Caco-2 (cell line): ENCODE measurements at regions not wholly inside any gene's neighbourhood (a gene's known extent, or its start where the extent isn't known, plus 50 kb on each side); places are given as distances from the start of the nearest gene placed in this dataset.

ENCODE experiments used
- BruUV-seq: library from RNA; stranded (reverse); fragments of 400-500 nt; replicated peaks from 2 replicates; lab custom pipeline; 2021; lab: Mats Ljungman, UMichigan
- CTCF ChIA-PET: fragments of 300-600 bp; sonication (Branson Sonifier 250); formaldehyde crosslinking; loops from one replicate; lab custom pipeline; 2022; ENCODE audit warnings: antibody characterized with exemption; lab: Charles Lee
- POLR2A ChIA-PET: fragments of 300-600 bp; sonication (Branson Sonifier 250); formaldehyde crosslinking; loops from one replicate; lab custom pipeline; 2022; ENCODE audit warnings: antibody characterized with exemption; lab: Charles Lee
- DNase-seq, 2 experiments: peaks; one replicate each; pipeline versions ENCODE4 v3.0.0 to v3.0.0-alpha.2; 2020 to 2022
- H3K27me3 ChIP-seq: replicated peaks from 2 replicates; pipeline ENCODE4 v1.6.0; 2011; ENCODE audit warnings: low read length; ENCODE audit not compliant: control insufficient read depth, insufficient read depth
- H3K36me3 ChIP-seq: 2 replicates; pipeline ENCODE4 v1.5.1; 2011; ENCODE audit warnings: low read length; ENCODE audit not compliant: control insufficient read depth, insufficient read depth
- H3K4me1 ChIP-seq: fragments of 250-450 bp; sonication (Bioruptor Pico); 2 replicates; pipeline ENCODE4 v1.5.1; 2020; ENCODE audit warnings: mild to moderate bottlenecking
- H3K4me3 ChIP-seq: 2 replicates; pipeline ENCODE4 v1.5.1; 2011; ENCODE audit warnings: low read depth, mild to moderate bottlenecking, control low read depth, low read length
- H3K9me3 ChIP-seq: fragments of 250-450 bp; sonication (Bioruptor Pico); 2 replicates; pipeline ENCODE4 v1.5.1; 2020; ENCODE audit warnings: mild to moderate bottlenecking, moderate library complexity
- H3K27ac Mint-ChIP-seq: one replicate; pipeline ENCODE4 v1.8.0; 2022; ENCODE audit warnings: mixed read lengths; ENCODE audit not compliant: unreplicated experiment
- H3K27me3 Mint-ChIP-seq: one replicate; pipeline ENCODE4 v1.8.0; 2022; ENCODE audit warnings: mixed read lengths; ENCODE audit not compliant: insufficient read depth, unreplicated experiment
- H3K36me3 Mint-ChIP-seq: one replicate; pipeline ENCODE4 v1.8.0; 2022; ENCODE audit warnings: mild to moderate bottlenecking, mixed read lengths; ENCODE audit not compliant: insufficient read depth, unreplicated experiment
- H3K4me1 Mint-ChIP-seq: one replicate; pipeline ENCODE4 v1.8.0; 2022; ENCODE audit warnings: low read depth, mixed read lengths; ENCODE audit not compliant: unreplicated experiment
- H3K4me3 Mint-ChIP-seq: one replicate; pipeline ENCODE4 v1.8.0; 2022; ENCODE audit warnings: mild to moderate bottlenecking, moderate library complexity, mixed read lengths; ENCODE audit not compliant: unreplicated experiment
- H3K9me3 Mint-ChIP-seq: one replicate; pipeline ENCODE4 v1.8.0; 2022; ENCODE audit warnings: mixed read lengths; ENCODE audit not compliant: unreplicated experiment
- intact Hi-C: fragments of 100-400 bp; cut with micrococcal nuclease; formaldehyde crosslinking; loops from one replicate; pipeline ENCODE4 v1.10.0; 2022; ENCODE audit not compliant: unreplicated experiment
- TF ChIP-seq, protein P1 (sequence below), 2 experiments: fragments of 200-600 bp in 1 of 2; IDR thresholded peaks; 1 replicate in 1 of 2; 2 replicates in 1 of 2; pipeline versions ENCODE4 v1.5.1 to v1.8.0; 2011 to 2022; ENCODE audit warnings: antibody characterized with exemption in 1 of 2, control low read depth in 1 of 2, inconsistent platforms in 1 of 2, low read depth in 1 of 2, low read length in 1 of 2, mild to moderate bottlenecking in 1 of 2, moderate library complexity in 1 of 2; ENCODE audit not compliant: insufficient read depth in 1 of 2, severe bottlenecking in 1 of 2, unreplicated experiment in 1 of 2

DNA sequence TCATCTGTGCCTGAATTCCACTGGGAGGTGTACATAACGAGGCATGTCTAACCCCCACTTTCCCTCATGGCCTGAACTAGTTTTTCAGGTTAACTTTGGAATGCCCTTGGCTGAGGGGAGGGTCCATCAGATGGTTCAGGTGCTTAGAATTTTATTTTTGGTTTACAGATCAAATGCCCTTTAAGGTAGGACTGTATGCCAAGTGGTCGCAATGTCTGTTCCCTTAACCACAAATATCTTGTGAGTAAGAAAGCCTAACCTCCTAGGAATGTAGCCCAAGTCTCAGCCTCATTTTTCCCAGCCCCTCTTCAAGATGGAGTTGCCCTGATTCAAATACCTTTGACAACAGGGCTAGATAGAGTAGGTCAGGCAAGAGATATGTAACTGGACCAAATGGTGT is 78.4 kb downstream of the RNASET2 start:
- no peak overlapping the region for H3K4me3 Mint-ChIP-seq
- H3K4me1 ChIP-seq = peaks cover 5% of the 10 kb centered on the region; the same call in 1 of the 2 replicates
- TF ChIP-seq, protein P1, sequence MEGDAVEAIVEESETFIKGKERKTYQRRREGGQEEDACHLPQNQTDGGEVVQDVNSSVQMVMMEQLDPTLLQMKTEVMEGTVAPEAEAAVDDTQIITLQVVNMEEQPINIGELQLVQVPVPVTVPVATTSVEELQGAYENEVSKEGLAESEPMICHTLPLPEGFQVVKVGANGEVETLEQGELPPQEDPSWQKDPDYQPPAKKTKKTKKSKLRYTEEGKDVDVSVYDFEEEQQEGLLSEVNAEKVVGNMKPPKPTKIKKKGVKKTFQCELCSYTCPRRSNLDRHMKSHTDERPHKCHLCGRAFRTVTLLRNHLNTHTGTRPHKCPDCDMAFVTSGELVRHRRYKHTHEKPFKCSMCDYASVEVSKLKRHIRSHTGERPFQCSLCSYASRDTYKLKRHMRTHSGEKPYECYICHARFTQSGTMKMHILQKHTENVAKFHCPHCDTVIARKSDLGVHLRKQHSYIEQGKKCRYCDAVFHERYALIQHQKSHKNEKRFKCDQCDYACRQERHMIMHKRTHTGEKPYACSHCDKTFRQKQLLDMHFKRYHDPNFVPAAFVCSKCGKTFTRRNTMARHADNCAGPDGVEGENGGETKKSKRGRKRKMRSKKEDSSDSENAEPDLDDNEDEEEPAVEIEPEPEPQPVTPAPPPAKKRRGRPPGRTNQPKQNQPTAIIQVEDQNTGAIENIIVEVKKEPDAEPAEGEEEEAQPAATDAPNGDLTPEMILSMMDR (IDR thresholded peaks at IDR 0.05; ENCODE audit: insufficient read depth in 1 of 2, low read depth in 1 of 2, low read length in 1 of 2, severe bottlenecking in 1 of 2, unreplicated experiment in 1 of 2) = no peak
- intact Hi-C loops = no loop called here
- no peaks in the 10 kb centered on the region for H3K9me3 ChIP-seq
- ChIA-PET POLR2A (no interaction called here), CTCF (no interaction called here)
- peaks cover 18% of the 10 kb centered on the region for H3K27me3 Mint-ChIP-seq
- no TSS peak for BruUV-seq
- peaks cover 23% of the 10 kb centered on the region for H3K4me1 Mint-ChIP-seq
- H3K4me3 ChIP-seq = no peak overlapping the region
- H3K36me3 Mint-ChIP-seq = no peaks in the 10 kb centered on the region
- no peaks in the 10 kb centered on the region for H3K27me3 ChIP-seq
- no peak overlapping the region for H3K27ac Mint-ChIP-seq
- H3K36me3 ChIP-seq = no peaks in the 10 kb centered on the region
- H3K9me3 Mint-ChIP-seq = peaks cover 10% of the 10 kb centered on the region
- DNase-seq = no peak

DNA sequence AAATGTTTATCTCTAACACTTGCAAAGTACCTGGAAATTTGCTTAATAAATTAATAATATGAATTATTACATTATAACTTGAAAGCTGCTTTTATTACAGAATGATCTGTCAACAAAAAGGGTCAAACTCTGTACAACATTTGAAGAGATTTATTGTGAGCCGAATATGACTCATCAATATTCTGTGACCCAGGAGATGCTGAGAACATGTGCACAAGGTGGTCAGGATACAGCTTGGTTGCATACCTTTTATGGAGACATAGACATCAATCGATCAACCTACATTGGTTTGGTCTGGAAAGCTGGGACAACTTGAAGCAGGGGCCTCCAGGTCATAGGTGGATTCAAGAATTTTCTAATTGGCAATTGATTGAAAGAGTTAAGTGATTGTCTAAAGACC is 79.0 kb downstream of the RNASET2 start:
- CTCF ChIA-PET = no interaction called here
- H3K9me3 Mint-ChIP-seq = peaks cover 10% of the 10 kb centered on the region
- TF ChIP-seq, protein P1 (IDR thresholded peaks at IDR 0.05; ENCODE audit: insufficient read depth in 1 of 2, low read depth in 1 of 2, low read length in 1 of 2, severe bottlenecking in 1 of 2, unreplicated experiment in 1 of 2) = no peak
- Histone ChIP-seq H3K36me3 (no peaks in the 10 kb centered on the region), H3K27me3 (no peaks in the 10 kb centered on the region), H3K9me3 (no peaks in the 10 kb centered on the region), H3K4me1 (peaks cover 5% of the 10 kb centered on the region; the same call in 1 of the 2 replicates), H3K4me3 (no peak overlapping the region)
- intact Hi-C loops = no loop called here
- H3K4me3 Mint-ChIP-seq = no peak overlapping the region
- H3K27ac Mint-ChIP-seq = no peak overlapping the region
- POLR2A ChIA-PET = no interaction called here
- BruUV-seq = no TSS peak
- peaks cover 18% of the 10 kb centered on the region for H3K27me3 Mint-ChIP-seq
- no peaks in the 10 kb centered on the region for H3K36me3 Mint-ChIP-seq
- DNase-seq = no peak
- H3K4me1 Mint-ChIP-seq = peaks cover 23% of the 10 kb centered on the region

DNA sequence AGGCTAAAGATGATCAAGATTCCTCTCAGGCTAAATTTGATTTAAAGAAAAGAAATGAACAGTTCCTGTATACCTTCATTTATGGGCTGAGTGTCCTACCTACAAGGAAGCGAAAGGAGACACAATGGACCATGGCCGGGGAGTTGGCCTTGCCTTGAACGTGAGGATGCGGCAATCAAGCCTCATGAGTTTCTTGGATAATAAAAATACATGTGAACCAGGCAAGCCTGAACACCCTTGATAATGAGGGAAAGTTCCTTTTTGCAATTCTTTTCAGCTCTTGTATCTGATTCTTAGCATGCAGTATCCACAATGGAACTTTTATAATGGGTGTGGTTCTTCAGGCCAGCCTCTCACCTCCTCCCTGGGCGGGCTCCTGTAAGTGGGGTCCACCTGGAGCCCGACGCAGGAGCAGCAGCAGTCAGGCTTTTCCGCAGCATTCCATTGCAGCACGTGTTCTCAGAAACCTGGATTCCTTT is 83.8 kb downstream of the RNASET2 start:
- H3K4me1 ChIP-seq = peaks cover 11% of the 10 kb centered on the region
- BruUV-seq = no TSS peak
- Mint-ChIP-seq H3K27me3 (peaks cover 9% of the 10 kb centered on the region), H3K36me3 (no peaks in the 10 kb centered on the region), H3K4me1 (peaks cover 21% of the 10 kb centered on the region), H3K4me3 (no peak overlapping the region), H3K27ac (no peak overlapping the region), H3K9me3 (no peaks in the 10 kb centered on the region)
- intact Hi-C loops = no loop called here
- no peak overlapping the region for H3K4me3 ChIP-seq
- TF ChIP-seq, protein P1 (IDR thresholded peaks at IDR 0.05; ENCODE audit: insufficient read depth in 1 of 2, low read depth in 1 of 2, low read length in 1 of 2, severe bottlenecking in 1 of 2, unreplicated experiment in 1 of 2) = no peak
- POLR2A ChIA-PET = no interaction called here
- no peaks in the 10 kb centered on the region for H3K9me3 ChIP-seq
- no peak for DNase-seq
- no peaks in the 10 kb centered on the region for H3K36me3 ChIP-seq
- H3K27me3 ChIP-seq = no peaks in the 10 kb centered on the region
- CTCF ChIA-PET = no interaction called here
